Peyer's patch (tissue), 4 donors: ENCODE measurements at regions not wholly inside any gene's neighbourhood (a gene's known extent, or its start where the extent isn't known, plus 50 kb on each side); places are given as distances from the start of the nearest gene placed in this dataset.

Experiments
- POLR2A ChIP-seq, 2 donors: fragments of 450-650 bp; IDR thresholded peaks; one replicate each; pipeline ENCODE4 v1.5.1; 2017; ENCODE audit warnings: antibody characterized with exemption in 2 of 2, mild to moderate bottlenecking in 2 of 2, moderate library complexity in 2 of 2
- TF ChIP-seq, protein P1 (sequence below), 6 experiments: fragments of 450-650 bp in 4 of 6; fragments of 200-600 bp in 2 of 6; sonication (generic) in 1 of 6; IDR thresholded peaks; one replicate each; pipeline ENCODE4 v1.5.1; 2017 to 2019; ENCODE audit warnings: antibody characterized with exemption in 6 of 6, mild to moderate bottlenecking in 3 of 6, moderate library complexity in 1 of 6

DNA sequence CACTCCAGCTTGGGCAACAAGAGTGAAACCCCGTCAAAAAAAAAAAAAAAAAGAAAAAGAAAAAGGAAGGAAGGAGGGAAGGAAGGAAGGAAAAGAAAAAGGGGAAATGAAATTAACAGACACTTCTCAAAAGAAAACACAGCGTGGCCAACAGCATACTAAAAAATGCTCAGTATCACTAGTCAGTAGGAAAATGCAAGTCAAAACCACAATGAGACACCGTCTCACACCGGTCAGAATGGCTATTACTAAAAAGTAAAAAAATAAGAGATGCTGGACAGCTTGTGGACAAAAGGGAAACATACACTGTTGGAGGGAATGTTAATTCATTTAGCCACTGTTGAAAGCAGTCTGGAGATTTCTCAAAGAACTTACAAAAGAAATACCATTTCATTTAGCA is 369.5 kb upstream of the BRINP3 start:
- TF ChIP-seq, protein P1, sequence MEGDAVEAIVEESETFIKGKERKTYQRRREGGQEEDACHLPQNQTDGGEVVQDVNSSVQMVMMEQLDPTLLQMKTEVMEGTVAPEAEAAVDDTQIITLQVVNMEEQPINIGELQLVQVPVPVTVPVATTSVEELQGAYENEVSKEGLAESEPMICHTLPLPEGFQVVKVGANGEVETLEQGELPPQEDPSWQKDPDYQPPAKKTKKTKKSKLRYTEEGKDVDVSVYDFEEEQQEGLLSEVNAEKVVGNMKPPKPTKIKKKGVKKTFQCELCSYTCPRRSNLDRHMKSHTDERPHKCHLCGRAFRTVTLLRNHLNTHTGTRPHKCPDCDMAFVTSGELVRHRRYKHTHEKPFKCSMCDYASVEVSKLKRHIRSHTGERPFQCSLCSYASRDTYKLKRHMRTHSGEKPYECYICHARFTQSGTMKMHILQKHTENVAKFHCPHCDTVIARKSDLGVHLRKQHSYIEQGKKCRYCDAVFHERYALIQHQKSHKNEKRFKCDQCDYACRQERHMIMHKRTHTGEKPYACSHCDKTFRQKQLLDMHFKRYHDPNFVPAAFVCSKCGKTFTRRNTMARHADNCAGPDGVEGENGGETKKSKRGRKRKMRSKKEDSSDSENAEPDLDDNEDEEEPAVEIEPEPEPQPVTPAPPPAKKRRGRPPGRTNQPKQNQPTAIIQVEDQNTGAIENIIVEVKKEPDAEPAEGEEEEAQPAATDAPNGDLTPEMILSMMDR (IDR thresholded peaks at IDR 0.05), result no peak
- no peak for TF ChIP-seq POLR2A (IDR thresholded peaks at IDR 0.05)
